ENCODE measurements at regions not wholly inside any gene's neighbourhood (a gene's known extent, or its start where the extent isn't known, plus 50 kb on each side); places are given as distances from the start of the nearest gene placed in this dataset.

DNA sequence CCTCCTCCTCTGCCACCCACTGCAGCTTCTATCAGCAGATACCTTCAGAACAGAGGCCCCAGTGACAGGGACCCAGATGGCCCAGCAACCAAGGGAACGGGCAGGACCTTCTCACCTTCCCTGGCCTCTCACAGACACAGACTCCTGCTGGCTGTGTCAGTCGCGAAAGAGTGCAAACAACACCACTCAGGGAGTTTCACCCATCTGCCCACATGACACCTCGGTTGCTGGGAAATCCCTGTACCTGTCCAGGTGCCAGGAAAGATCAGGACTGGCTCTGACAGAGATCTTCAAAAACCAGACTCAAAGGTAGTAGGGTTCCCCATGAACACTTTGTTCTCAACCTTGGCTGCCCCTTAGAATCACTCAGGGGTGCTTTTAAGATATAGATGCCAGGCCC lies 83.5 kb upstream of the HIVEP3 start:
- no peaks in the 10 kb centered on the region for H3K36me3 ChIP-seq (ENCODE audit: insufficient read depth in 1 of 2, low read depth in 1 of 2)
- no peaks in the 10 kb centered on the region for H3K27me3 ChIP-seq (ENCODE audit: insufficient read depth in 3 of 3, low read length in 2 of 3)
- no peak overlapping the region for H3K27ac ChIP-seq
- H3K4me1 ChIP-seq, result peaks cover 4% of the 10 kb centered on the region
- intact Hi-C loops (cut with DNase I), result no loop called here
- no peak for ATAC-seq
- no peaks in the 10 kb centered on the region for H3K9me3 ChIP-seq
- no peak for DNase-seq
- H3K4me3 ChIP-seq, result no peak overlapping the region
- 67 to 86% (median 73%) methylated on average over 4 of the region's 4 CpGs for WGBS, 3 donors
- TF ChIP-seq, protein P1, sequence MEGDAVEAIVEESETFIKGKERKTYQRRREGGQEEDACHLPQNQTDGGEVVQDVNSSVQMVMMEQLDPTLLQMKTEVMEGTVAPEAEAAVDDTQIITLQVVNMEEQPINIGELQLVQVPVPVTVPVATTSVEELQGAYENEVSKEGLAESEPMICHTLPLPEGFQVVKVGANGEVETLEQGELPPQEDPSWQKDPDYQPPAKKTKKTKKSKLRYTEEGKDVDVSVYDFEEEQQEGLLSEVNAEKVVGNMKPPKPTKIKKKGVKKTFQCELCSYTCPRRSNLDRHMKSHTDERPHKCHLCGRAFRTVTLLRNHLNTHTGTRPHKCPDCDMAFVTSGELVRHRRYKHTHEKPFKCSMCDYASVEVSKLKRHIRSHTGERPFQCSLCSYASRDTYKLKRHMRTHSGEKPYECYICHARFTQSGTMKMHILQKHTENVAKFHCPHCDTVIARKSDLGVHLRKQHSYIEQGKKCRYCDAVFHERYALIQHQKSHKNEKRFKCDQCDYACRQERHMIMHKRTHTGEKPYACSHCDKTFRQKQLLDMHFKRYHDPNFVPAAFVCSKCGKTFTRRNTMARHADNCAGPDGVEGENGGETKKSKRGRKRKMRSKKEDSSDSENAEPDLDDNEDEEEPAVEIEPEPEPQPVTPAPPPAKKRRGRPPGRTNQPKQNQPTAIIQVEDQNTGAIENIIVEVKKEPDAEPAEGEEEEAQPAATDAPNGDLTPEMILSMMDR (IDR thresholded peaks at IDR 0.05), result no peak

DNA sequence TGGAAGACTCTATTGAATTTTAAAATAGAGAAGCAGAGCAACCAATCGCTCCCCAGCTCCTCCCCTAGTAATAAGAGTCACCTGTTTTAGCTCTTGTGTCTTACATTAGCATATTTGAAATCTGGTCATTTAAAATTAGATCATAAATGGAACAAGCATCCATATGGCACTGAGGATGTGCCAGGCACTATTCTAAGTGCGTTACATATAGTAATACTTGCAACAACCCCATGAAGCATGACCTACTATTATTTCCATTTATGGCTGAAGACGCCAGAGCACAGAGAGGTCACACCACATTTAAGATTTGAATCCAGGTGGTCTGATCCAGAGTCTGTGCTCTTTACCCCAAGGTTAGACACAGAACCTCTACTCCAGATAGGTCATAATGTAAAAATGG lies 82.0 kb upstream of the HIVEP3 start:
- WGBS, 3 donors, result 89 to 92% (median 91%) methylated on average over 3 of the region's 3 CpGs

DNA sequence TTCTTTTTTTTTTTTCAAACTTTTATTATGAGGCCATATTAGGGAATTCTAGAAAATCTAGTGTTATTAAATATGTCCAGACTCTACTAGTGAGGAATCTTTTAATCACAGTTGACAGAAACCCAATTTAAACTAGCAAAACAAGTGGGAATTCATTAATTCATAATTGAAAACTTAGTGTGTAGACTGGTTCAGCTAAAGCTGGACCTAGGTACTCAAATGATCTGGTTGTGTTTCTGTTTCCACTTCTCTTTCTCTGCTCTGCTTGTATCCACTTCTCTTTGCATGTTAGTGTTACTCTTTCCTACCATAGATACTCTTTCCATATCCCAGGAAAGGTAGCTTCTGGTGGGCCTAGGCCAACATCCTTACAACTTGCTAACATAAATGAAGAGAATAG lies 81.2 kb upstream of the HIVEP3 start:
- no peaks in the 10 kb centered on the region for H3K27me3 ChIP-seq (ENCODE audit: insufficient read depth in 3 of 3, low read length in 2 of 3)
- H3K36me3 ChIP-seq (ENCODE audit: insufficient read depth in 1 of 2, low read depth in 1 of 2), result no peaks in the 10 kb centered on the region
- ATAC-seq (no peak), DNase-seq (no peak)
- H3K9me3 ChIP-seq, result no peaks in the 10 kb centered on the region
- TF ChIP-seq, protein P1 (IDR thresholded peaks at IDR 0.05), result no peak
- H3K4me3 ChIP-seq, result no peak overlapping the region
- H3K27ac ChIP-seq, result no peak overlapping the region
- intact Hi-C loops (cut with DNase I), result no loop called here
- H3K4me1 ChIP-seq, result peaks cover 4% of the 10 kb centered on the region

More for the DNA sequence above, 82.0 kb upstream of the HIVEP3 start:
- ATAC-seq, result no peak
- no peak overlapping the region for H3K4me3 ChIP-seq
- H3K36me3 ChIP-seq (ENCODE audit: insufficient read depth in 1 of 2, low read depth in 1 of 2), result no peaks in the 10 kb centered on the region
- intact Hi-C loops (cut with DNase I), result no loop called here
- no peak for DNase-seq
- H3K9me3 ChIP-seq, result no peaks in the 10 kb centered on the region
- H3K4me1 ChIP-seq, result peaks cover 4% of the 10 kb centered on the region
- no peak overlapping the region for H3K27ac ChIP-seq
- no peaks in the 10 kb centered on the region for H3K27me3 ChIP-seq (ENCODE audit: insufficient read depth in 3 of 3, low read length in 2 of 3)
- TF ChIP-seq, protein P1 (IDR thresholded peaks at IDR 0.05), result no peak

DNA sequence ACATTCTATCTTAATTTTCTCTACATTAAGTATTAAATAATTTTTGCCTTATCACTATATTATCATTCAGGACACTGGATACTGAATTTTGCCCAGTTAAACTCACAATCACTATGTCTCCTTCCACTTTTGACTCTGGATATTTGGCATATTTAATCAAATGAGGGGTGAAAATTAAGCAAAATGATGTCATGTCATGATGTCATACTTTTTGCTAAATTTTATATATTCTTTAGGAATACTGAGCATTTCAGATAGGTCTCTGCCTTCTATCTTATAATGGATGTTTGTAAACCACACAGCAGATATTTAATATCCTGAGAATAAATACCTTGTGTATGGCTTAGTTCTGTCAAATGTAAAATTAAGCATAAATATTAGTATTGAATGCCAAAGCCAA lies 79.5 kb upstream of the HIVEP3 start:
- ATAC-seq, result no peak

DNA sequence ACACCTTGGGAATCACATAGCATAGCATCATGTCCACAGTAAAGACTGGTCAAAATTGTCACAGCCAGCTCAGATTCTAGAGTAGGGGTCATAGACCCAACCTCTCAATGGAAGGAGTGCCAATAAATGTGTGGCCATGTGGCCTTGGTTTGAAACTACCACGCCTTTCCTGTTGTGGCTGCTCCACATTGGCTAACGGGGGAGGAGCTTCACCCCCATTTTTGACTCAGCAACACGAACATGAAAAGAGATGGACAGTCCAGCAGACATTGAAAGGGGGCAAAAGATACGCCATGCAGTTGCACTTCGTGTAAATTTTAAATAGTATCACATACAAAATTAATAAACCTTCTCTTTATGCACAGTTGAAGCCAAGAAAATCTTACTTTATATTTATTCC lies 78.4 kb upstream of the HIVEP3 start:
- Histone ChIP-seq H3K4me3 (no peak overlapping the region), H3K27ac (no peak overlapping the region), H3K27me3 (ENCODE audit: insufficient read depth in 3 of 3, low read length in 2 of 3) (no peaks in the 10 kb centered on the region), H3K9me3 (no peaks in the 10 kb centered on the region), H3K4me1 (no peaks in the 10 kb centered on the region), H3K36me3 (ENCODE audit: insufficient read depth in 1 of 2, low read depth in 1 of 2) (no peaks in the 10 kb centered on the region)
- ATAC-seq, result no peak
- intact Hi-C loops (cut with DNase I), result no loop called here
- TF ChIP-seq, protein P1 (IDR thresholded peaks at IDR 0.05), result no peak
- DNase-seq, result no peak
- WGBS, 3 donors, result 84 to 92% (median 85%) methylated on average over 5 of the region's 5 CpGs

More for the DNA sequence above, 79.5 kb upstream of the HIVEP3 start:
- TF ChIP-seq, protein P1 (IDR thresholded peaks at IDR 0.05), result no peak
- no peaks in the 10 kb centered on the region for H3K27me3 ChIP-seq (ENCODE audit: insufficient read depth in 3 of 3, low read length in 2 of 3)
- no peak overlapping the region for H3K27ac ChIP-seq
- H3K4me1 ChIP-seq, result no peaks in the 10 kb centered on the region
- H3K36me3 ChIP-seq (ENCODE audit: insufficient read depth in 1 of 2, low read depth in 1 of 2), result no peaks in the 10 kb centered on the region
- intact Hi-C loops (cut with DNase I), result no loop called here
- H3K9me3 ChIP-seq, result no peaks in the 10 kb centered on the region
- no peak overlapping the region for H3K4me3 ChIP-seq
- DNase-seq, result no peak
